T-cell (primary cell): ENCODE measurements at regions not wholly inside any gene's neighbourhood (a gene's known extent, or its start where the extent isn't known, plus 50 kb on each side); places are given as distances from the start of the nearest gene placed in this dataset.

Experiments
- ATAC-seq, 4 experiments: fragments of 200-7000 bp in 3 of 4; fragments of 150-1000 bp in 1 of 4; cut with Tn5 transposase; replicated peaks in 1 of 4; 1 replicate in 3 of 4; 2 replicates in 1 of 4; pipeline ENCODE4 v1.10.0; 2021; ENCODE audit warnings: moderate library complexity in 3 of 4, mild to moderate bottlenecking in 2 of 4, moderate number of reproducible peaks in 1 of 4
- CTCF ChIA-PET, 2 donors: fragments of 300-600 bp; sonication (Branson Sonifier 250); formaldehyde crosslinking; loops; one replicate each; lab custom pipeline; 2022; ENCODE audit warnings: antibody characterized with exemption in 2 of 2; lab: Charles Lee
- POLR2A ChIA-PET, 2 donors: fragments of 300-600 bp; sonication (Branson Sonifier 250); formaldehyde crosslinking; loops; one replicate each; lab custom pipeline; 2022; ENCODE audit warnings: antibody characterized with exemption in 2 of 2; lab: Charles Lee
- DNase-seq, 35 experiments: peaks; one replicate each; pipeline versions ENCODE4 v3.0.0 to v3.0.0-alpha.2; 2013 to 2023
- H3K27ac ChIP-seq: one replicate; pipeline ENCODE4 v1.5.1; 2013; ENCODE audit warnings: low read length
- H3K27me3 ChIP-seq, 2 experiments: replicated peaks in 1 of 2; 1 replicate in 1 of 2; 2 replicates in 1 of 2; pipeline versions ENCODE4 v1.6.1 to v1.7.0; 2013; ENCODE audit warnings: low read length in 1 of 2, mixed read lengths in 1 of 2; ENCODE audit not compliant: control insufficient read depth in 2 of 2, insufficient read depth in 2 of 2; ENCODE audit errors: extremely low read depth in 1 of 2
- H3K36me3 ChIP-seq, 2 donors: 1 replicate in 1 of 2; 2 replicates in 1 of 2; pipeline versions ENCODE4 v1.6.1 to v1.7.0; 2013; ENCODE audit warnings: low read length in 1 of 2; ENCODE audit not compliant: control insufficient read depth in 2 of 2, insufficient read depth in 1 of 2; ENCODE audit errors: extremely low read depth in 1 of 2
- H3K4me1 ChIP-seq, 2 experiments: 1 replicate in 1 of 2; 2 replicates in 1 of 2; pipeline versions ENCODE4 v1.6.1 to v1.7.0; 2013; ENCODE audit warnings: low read length in 2 of 2, mixed read lengths in 1 of 2; ENCODE audit not compliant: insufficient read depth in 2 of 2, control insufficient read depth in 1 of 2; ENCODE audit errors: extremely low read depth in 1 of 2
- H3K4me3 ChIP-seq, 2 donors: 1 replicate in 1 of 2; 2 replicates in 1 of 2; pipeline versions ENCODE4 v1.5.1 to v1.7.0; 2013; ENCODE audit warnings: mild to moderate bottlenecking in 2 of 2, low read length in 1 of 2, moderate library complexity in 1 of 2; ENCODE audit not compliant: control insufficient read depth in 1 of 2; ENCODE audit errors: extremely low read depth in 1 of 2
- H3K9me3 ChIP-seq: 2 replicates; pipeline ENCODE4 v1.7.0; 2013
- H3K27ac Mint-ChIP-seq, 2 donors: one replicate each; pipeline ENCODE4 v1.8.0; 2020 to 2021; ENCODE audit warnings: mild to moderate bottlenecking in 2 of 2, mixed read lengths in 2 of 2
- H3K27me3 Mint-ChIP-seq, 2 donors: one replicate each; pipeline ENCODE4 v1.8.0; 2021 to 2022; ENCODE audit warnings: mixed read lengths in 2 of 2
- H3K36me3 Mint-ChIP-seq: one replicate; pipeline ENCODE4 v1.8.0; 2021; ENCODE audit warnings: mixed read lengths
- H3K4me1 Mint-ChIP-seq, 3 donors: one replicate each; pipeline ENCODE4 v1.8.0; 2020 to 2022; ENCODE audit warnings: mixed read lengths in 3 of 3, mild to moderate bottlenecking in 1 of 3
- H3K4me3 Mint-ChIP-seq, 3 donors: one replicate each; pipeline ENCODE4 v1.8.0; 2020 to 2022; ENCODE audit warnings: mild to moderate bottlenecking in 3 of 3, mixed read lengths in 3 of 3, moderate library complexity in 3 of 3
- H3K9me3 Mint-ChIP-seq, 3 donors: one replicate each; pipeline ENCODE4 v1.8.0; 2020 to 2022; ENCODE audit warnings: mixed read lengths in 3 of 3
- WGBS: methylation state at CpG from one replicate; pipeline ENCODE4 v1.1.5; 2013; ENCODE audit warnings: missing lambda C conversion rate; ENCODE audit not compliant: insufficient coverage; 5-methylcytosine and 5-hydroxymethylcytosine counted together

- ATAC-seq (no peak), DNase-seq (no peak)
- no peak overlapping the region for H3K4me3 Mint-ChIP-seq
- no peaks in the 10 kb centered on the region for H3K4me1 Mint-ChIP-seq
- POLR2A ChIA-PET: no interaction called here
- Histone ChIP-seq H3K4me3 (no peak overlapping the region), H3K36me3 (no peaks in the 10 kb centered on the region), H3K4me1 (no peaks in the 10 kb centered on the region), H3K27ac (no peak overlapping the region), H3K27me3 (no peaks in the 10 kb centered on the region), H3K9me3 (no peaks in the 10 kb centered on the region)
- no peak overlapping the region for H3K27ac Mint-ChIP-seq
- H3K36me3 Mint-ChIP-seq: no peaks in the 10 kb centered on the region
- CTCF ChIA-PET: no interaction called here
- no CpG with 5 or more reads among the region's 1 CpG for WGBS
- H3K9me3 Mint-ChIP-seq: no peaks in the 10 kb centered on the region
- H3K27me3 Mint-ChIP-seq: no peaks in the 10 kb centered on the region
These were observed 79.4 kb downstream of the RPE65 start for GRCh38 chr1:68370101-68370915.

- H3K4me3 Mint-ChIP-seq: no peak overlapping the region
- H3K27ac Mint-ChIP-seq: no peak overlapping the region
- H3K9me3 Mint-ChIP-seq: no peaks in the 10 kb centered on the region
- ATAC-seq (no peak), DNase-seq (no peak)
- H3K36me3 Mint-ChIP-seq: no peaks in the 10 kb centered on the region
- no peaks in the 10 kb centered on the region for H3K36me3 ChIP-seq
- H3K9me3 ChIP-seq: no peaks in the 10 kb centered on the region
- CTCF ChIA-PET: no interaction called here
- WGBS: no CpG with 5 or more reads among the region's 5 CpGs
- no peaks in the 10 kb centered on the region for H3K4me1 ChIP-seq
- no peak overlapping the region for H3K27ac ChIP-seq
- POLR2A ChIA-PET: no interaction called here
- H3K4me1 Mint-ChIP-seq: no peaks in the 10 kb centered on the region
- no peak overlapping the region for H3K4me3 ChIP-seq
- no peaks in the 10 kb centered on the region for H3K27me3 ChIP-seq
- no peaks in the 10 kb centered on the region for H3K27me3 Mint-ChIP-seq
These were observed 83.2 kb downstream of the RPE65 start for GRCh38 chr1:68366572-68366971.

DNA sequence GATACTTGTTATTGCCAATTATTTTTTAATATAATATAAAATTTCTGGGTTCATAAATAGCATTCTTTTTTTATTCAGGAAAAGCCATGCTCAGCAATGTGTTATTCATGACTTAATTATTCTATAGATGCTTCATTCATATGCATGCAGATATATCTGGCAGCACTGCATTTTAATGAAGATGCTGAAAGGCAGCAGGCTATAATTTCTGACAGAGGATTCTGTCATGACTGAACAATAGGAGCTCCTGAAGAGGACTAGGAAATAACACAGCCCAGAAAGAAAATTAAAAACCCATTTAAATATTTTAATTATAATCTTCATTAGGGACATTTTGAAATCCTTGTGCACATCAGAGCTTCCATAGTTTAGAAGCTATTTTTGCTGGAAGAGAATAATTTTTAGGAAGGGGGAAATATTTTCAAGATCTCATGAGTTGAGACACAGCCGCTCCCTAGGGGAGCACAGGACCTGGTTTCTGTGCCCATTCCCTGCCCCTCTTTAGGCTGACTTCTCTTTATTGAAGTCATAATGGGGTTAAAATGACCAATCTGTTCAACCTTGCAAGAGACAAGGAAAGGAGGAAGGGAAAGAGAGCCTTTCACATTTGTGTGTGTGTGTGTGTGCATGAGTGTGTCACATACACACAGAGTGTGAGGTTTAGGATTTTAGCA is 83.9 kb downstream of the RPE65 start:
- POLR2A ChIA-PET: interaction anchor here in 1 of 2 donors (0.5 kb wide), 1 partner anchor 104 kb away, joined by 3 read pairs; no protein-coding TSS in a partner anchor
- Mint-ChIP-seq H3K9me3 (no peaks in the 10 kb centered on the region), H3K27ac (no peak overlapping the region)

DNA sequence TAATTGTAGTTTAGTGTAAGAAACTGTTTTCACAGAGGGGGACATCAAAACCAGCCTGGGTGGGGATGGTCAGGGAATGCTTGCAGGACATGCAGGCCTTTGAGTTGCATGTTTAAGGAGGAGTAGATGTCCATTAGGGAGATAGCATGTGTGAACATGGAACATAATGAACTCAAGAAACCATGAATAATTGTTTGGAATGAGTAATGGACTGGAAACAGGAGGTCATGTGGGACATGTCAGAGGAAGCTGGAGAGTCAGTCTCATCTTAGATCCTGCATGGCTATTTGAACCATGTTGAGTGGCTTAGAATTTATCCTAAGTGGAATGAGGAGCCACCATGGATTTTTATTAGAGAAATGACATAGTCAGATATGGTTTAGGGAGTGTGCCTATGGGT is 86.4 kb downstream of the RPE65 start:
- no peak overlapping the region for H3K27ac Mint-ChIP-seq

More for the DNA sequence above, 83.9 kb downstream of the RPE65 start:
- DNase-seq: no peak
- no peak overlapping the region for H3K27ac ChIP-seq
- no peaks in the 10 kb centered on the region for H3K27me3 ChIP-seq
- no peaks in the 10 kb centered on the region for H3K27me3 Mint-ChIP-seq
- 100% methylated on average over 1 of the region's 1 CpG for whole genome bisulfite sequencing
- CTCF ChIA-PET: interaction anchor here in 1 of 2 donors (0.6 kb wide), 1 partner anchor 977 kb away, joined by 3 read pairs; no protein-coding TSS in a partner anchor
- no peaks in the 10 kb centered on the region for H3K36me3 ChIP-seq
- no peaks in the 10 kb centered on the region for H3K4me1 ChIP-seq
- H3K9me3 ChIP-seq: no peaks in the 10 kb centered on the region
- no peak for ATAC-seq
- no peak overlapping the region for H3K4me3 Mint-ChIP-seq
- no peak overlapping the region for H3K4me3 ChIP-seq
- no peaks in the 10 kb centered on the region for H3K4me1 Mint-ChIP-seq
- no peaks in the 10 kb centered on the region for H3K36me3 Mint-ChIP-seq

GRCh38 chr1:68361346-68361910 is 88.3 kb downstream of the RPE65 start:
- WGBS: 100% methylated on average over 1 of the region's 3 CpGs
- Histone ChIP-seq H3K9me3 (no peaks in the 10 kb centered on the region), H3K4me3 (no peak overlapping the region), H3K27me3 (no peaks in the 10 kb centered on the region), H3K4me1 (no peaks in the 10 kb centered on the region), H3K36me3 (no peaks in the 10 kb centered on the region), H3K27ac (no peak overlapping the region)
- Mint-ChIP-seq H3K9me3 (no peaks in the 10 kb centered on the region), H3K36me3 (no peaks in the 10 kb centered on the region), H3K4me3 (no peak overlapping the region), H3K4me1 (no peaks in the 10 kb centered on the region), H3K27me3 (peaks cover 5 to 7% of the 10 kb centered on the region in 2 donors), H3K27ac (no peak overlapping the region)
- ATAC-seq (no peak), DNase-seq (no peak)
- CTCF ChIA-PET: no interaction called here
- POLR2A ChIA-PET: no interaction called here

More for the DNA sequence above, 86.4 kb downstream of the RPE65 start:
- ATAC-seq (no peak), DNase-seq (no peak)
- Histone ChIP-seq H3K36me3 (no peaks in the 10 kb centered on the region), H3K9me3 (no peaks in the 10 kb centered on the region), H3K4me1 (no peaks in the 10 kb centered on the region), H3K4me3 (no peak overlapping the region), H3K27ac (no peak overlapping the region), H3K27me3 (no peaks in the 10 kb centered on the region)
- H3K9me3 Mint-ChIP-seq: no peaks in the 10 kb centered on the region
- ChIA-PET CTCF (no interaction called here), POLR2A (no interaction called here)
- peaks cover 5 to 7% of the 10 kb centered on the region in 2 donors for H3K27me3 Mint-ChIP-seq
- no peak overlapping the region for H3K4me3 Mint-ChIP-seq
- no peaks in the 10 kb centered on the region for H3K36me3 Mint-ChIP-seq
- H3K4me1 Mint-ChIP-seq: no peaks in the 10 kb centered on the region

GRCh38 chr1:68359045-68359444 is 90.7 kb downstream of the RPE65 start:
- no peaks in the 10 kb centered on the region for H3K36me3 ChIP-seq
- no peak for ATAC-seq
- CTCF ChIA-PET: no interaction called here

More at GRCh38 chr1:68359045-68359444, 90.7 kb downstream of the RPE65 start:
- H3K9me3 ChIP-seq: no peaks in the 10 kb centered on the region
- no peaks in the 10 kb centered on the region for H3K27me3 ChIP-seq
- no peak for DNase-seq
- H3K4me1 Mint-ChIP-seq: no peaks in the 10 kb centered on the region
- H3K27ac ChIP-seq: no peak overlapping the region
- no peak overlapping the region for H3K27ac Mint-ChIP-seq
- no peaks in the 10 kb centered on the region for H3K4me1 ChIP-seq
- H3K36me3 Mint-ChIP-seq: no peaks in the 10 kb centered on the region
- POLR2A ChIA-PET: no interaction called here
- WGBS: no CpG with 5 or more reads among the region's 2 CpGs
- no peak overlapping the region for H3K4me3 ChIP-seq
- H3K9me3 Mint-ChIP-seq: no peaks in the 10 kb centered on the region
- H3K27me3 Mint-ChIP-seq: peaks cover 8 to 11% of the 10 kb centered on the region in 2 donors
- H3K4me3 Mint-ChIP-seq: no peak overlapping the region
